ENCODE measurements at regions not wholly inside any gene's neighbourhood (a gene's known extent, or its start where the extent isn't known, plus 50 kb on each side); places are given as distances from the start of the nearest gene placed in this dataset.

DNA sequence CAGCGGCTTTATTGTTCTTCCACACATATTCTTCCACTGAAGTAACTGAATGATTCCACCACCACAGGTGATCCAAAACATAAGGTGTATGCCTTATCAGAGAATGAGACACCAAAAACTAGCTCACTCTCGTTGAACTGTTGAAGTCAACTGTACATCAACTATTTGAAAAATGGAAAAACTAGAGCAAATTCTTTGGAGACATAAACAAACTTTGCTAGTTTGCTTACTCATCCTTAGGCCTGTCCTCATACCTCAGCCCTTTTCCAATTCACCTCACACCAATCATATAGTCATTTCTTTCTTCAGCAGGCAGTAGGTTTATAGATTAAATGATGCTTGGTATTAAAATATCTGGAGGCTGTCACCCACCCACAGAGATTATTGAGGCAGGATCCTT is 77.1 kb upstream of the RNF217 start:
- Mint-ChIP-seq H3K9me3 (no peaks in the 10 kb centered on the region), H3K27me3 (ENCODE audit: low read depth) (no peaks in the 10 kb centered on the region), H3K36me3 (ENCODE audit: low read depth) (no peaks in the 10 kb centered on the region), H3K4me3 (no peak overlapping the region), H3K27ac (no peak overlapping the region), H3K4me1 (peaks cover 30% of the 10 kb centered on the region)
- TF ChIP-seq, protein P1, sequence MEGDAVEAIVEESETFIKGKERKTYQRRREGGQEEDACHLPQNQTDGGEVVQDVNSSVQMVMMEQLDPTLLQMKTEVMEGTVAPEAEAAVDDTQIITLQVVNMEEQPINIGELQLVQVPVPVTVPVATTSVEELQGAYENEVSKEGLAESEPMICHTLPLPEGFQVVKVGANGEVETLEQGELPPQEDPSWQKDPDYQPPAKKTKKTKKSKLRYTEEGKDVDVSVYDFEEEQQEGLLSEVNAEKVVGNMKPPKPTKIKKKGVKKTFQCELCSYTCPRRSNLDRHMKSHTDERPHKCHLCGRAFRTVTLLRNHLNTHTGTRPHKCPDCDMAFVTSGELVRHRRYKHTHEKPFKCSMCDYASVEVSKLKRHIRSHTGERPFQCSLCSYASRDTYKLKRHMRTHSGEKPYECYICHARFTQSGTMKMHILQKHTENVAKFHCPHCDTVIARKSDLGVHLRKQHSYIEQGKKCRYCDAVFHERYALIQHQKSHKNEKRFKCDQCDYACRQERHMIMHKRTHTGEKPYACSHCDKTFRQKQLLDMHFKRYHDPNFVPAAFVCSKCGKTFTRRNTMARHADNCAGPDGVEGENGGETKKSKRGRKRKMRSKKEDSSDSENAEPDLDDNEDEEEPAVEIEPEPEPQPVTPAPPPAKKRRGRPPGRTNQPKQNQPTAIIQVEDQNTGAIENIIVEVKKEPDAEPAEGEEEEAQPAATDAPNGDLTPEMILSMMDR (IDR thresholded peaks at IDR 0.05; ENCODE audit: unreplicated experiment in 3 of 3), result no peak

DNA sequence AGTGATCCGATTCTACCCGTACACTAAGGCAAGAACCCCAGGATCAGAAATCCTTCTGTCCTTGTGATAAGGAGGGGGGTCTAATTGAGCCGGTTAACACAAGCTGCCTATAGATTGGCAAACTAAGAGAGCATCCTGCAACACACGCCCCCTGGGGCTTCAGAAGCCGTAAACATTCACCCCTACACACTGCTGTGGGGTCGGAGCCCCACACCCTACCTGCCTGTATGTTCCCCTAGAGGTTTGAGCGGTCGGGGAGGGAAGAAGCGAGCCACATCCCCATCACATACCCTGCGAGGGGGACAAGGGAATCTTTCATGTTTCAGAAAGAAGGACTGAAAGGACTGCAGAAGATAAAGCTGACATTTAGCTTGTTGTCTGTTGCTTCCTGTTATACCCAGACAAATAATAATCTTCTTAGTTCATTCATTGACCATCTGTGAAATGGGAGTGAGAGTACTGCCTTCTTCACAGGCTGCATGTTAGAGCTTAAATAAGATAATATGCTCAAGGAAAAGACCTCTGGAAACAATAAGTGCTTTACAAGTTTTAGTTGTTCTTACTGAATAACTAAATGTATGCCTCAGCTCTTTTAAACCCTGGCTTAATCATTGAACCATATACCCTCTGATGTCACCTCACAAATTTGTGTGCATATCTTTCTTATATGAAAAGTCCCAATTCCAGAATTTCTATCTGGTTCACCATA is 74.2 kb upstream of the RNF217 start:
- H3K4me3 Mint-ChIP-seq, result no peak overlapping the region
- H3K27ac Mint-ChIP-seq, result peak overlapping the region; percentile 89 to 96 (median 91)
- H3K36me3 Mint-ChIP-seq (ENCODE audit: low read depth), result no peaks in the 10 kb centered on the region
- peaks cover 19% of the 10 kb centered on the region for H3K4me1 Mint-ChIP-seq
- TF ChIP-seq, protein P1 (IDR thresholded peaks at IDR 0.05; ENCODE audit: unreplicated experiment in 3 of 3), result no peak
- no peaks in the 10 kb centered on the region for H3K27me3 Mint-ChIP-seq (ENCODE audit: low read depth)
- H3K9me3 Mint-ChIP-seq, result no peaks in the 10 kb centered on the region

DNA sequence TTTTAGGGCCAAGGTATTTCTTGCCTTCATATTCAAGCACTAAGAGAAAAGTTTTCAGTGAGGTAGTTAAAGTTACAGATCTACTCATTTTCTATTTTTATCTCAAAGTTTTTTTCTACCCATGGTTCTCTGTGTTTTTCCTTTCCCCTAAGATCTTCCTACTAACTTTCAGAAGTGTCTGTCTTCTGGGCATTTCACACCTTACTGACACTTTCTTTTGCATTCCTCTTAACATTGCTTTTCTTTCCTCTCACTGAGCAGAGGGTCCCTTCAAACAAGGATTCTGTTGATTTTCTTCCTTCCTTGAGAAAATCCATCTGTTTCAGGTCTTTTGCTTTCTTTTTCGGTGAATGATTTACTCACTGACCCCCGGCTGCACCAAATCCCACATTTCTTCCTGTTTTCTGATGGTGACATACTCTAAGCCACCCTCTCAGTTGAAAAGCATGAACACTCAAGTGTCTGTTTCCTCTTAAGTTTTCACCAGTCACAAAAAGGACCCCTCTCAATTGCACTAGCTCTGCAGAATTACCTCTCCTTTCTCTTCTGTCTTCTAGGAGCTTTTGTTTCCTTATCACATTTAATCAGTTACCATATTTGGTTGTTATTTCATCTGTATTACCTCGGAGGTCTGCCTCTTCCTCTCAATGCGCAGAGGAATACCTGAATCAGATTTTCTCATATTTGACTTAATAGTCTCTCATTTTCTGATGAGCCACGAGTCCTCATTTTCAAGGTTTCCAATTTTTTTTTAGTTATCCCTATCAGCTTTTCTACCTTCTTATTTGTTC is 73.5 kb upstream of the RNF217 start:
- H3K4me1 Mint-ChIP-seq, result peaks cover 14% of the 10 kb centered on the region
- no peaks in the 10 kb centered on the region for H3K27me3 Mint-ChIP-seq (ENCODE audit: low read depth)
- TF ChIP-seq, protein P1 (IDR thresholded peaks at IDR 0.05; ENCODE audit: unreplicated experiment in 3 of 3), result no peak
- peak overlapping the region; percentile 89 to 96 (median 91) for H3K27ac Mint-ChIP-seq
- H3K4me3 Mint-ChIP-seq, result peak overlapping the region; percentile 22 to 32 (median 23)
- no peaks in the 10 kb centered on the region for H3K9me3 Mint-ChIP-seq
- no peaks in the 10 kb centered on the region for H3K36me3 Mint-ChIP-seq (ENCODE audit: low read depth)

DNA sequence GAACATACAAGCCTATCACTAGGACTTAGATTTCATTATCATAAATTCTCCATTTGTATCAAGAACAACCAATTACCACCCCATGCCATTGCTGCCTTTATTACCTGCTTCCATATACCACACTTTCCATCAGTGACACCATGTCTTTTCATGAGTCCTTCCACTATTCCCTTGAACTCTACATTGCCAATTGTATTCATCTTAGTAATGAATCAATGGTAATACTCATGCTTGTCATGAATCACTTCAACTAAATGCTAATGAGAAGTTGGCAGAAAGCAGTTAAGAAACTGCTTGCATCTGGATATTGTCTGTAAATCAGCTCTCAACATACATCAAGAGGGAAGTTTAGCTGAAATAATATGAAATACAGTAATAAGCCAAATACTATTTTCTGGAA is 61.2 kb upstream of the RNF217 start:
- Mint-ChIP-seq H3K27ac (no peak overlapping the region), H3K4me1 (no peaks in the 10 kb centered on the region), H3K27me3 (ENCODE audit: low read depth) (no peaks in the 10 kb centered on the region), H3K36me3 (ENCODE audit: low read depth) (no peaks in the 10 kb centered on the region), H3K4me3 (no peak overlapping the region), H3K9me3 (no peaks in the 10 kb centered on the region)
- TF ChIP-seq, protein P1 (IDR thresholded peaks at IDR 0.05; ENCODE audit: unreplicated experiment in 3 of 3), result no peak

DNA sequence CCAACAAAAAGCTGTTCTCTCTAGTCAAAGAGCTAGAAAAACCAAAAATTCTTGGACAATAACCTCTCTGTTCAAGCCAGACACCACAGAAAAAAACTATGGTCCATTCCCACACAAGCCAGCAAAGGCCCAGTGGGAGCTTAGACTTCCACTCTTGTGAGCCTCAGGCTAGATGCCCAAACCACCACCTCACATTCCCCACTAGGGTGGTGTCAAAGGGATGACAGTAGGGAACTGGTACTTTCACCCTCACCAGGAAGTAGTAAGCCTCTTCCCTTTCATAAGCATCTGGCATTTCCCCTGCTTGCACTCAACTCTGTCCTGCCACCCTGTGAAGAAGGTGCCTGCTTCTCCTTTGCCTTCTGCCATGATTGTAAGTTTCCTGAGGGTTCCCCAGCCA is 58.4 kb upstream of the RNF217 start:
- no peaks in the 10 kb centered on the region for H3K9me3 Mint-ChIP-seq
- H3K27me3 Mint-ChIP-seq (ENCODE audit: low read depth), result no peaks in the 10 kb centered on the region
- H3K4me1 Mint-ChIP-seq, result no peaks in the 10 kb centered on the region
- H3K36me3 Mint-ChIP-seq (ENCODE audit: low read depth), result no peaks in the 10 kb centered on the region
- no peak overlapping the region for H3K4me3 Mint-ChIP-seq
- TF ChIP-seq, protein P1 (IDR thresholded peaks at IDR 0.05; ENCODE audit: unreplicated experiment in 3 of 3), result no peak
- H3K27ac Mint-ChIP-seq, result no peak overlapping the region
